GM10266 (cell line): ENCODE measurements at regions not wholly inside any gene's neighbourhood (a gene's known extent, or its start where the extent isn't known, plus 50 kb on each side); places are given as distances from the start of the nearest gene placed in this dataset.

Experiments used
- DNase-seq: peaks from one replicate; pipeline ENCODE4 v3.0.0; 2012; ENCODE audit errors: extremely low spot score
- TF ChIP-seq, protein P1 (sequence below): IDR thresholded peaks from 2 replicates; pipeline ENCODE4 v1.5.1; 2012; ENCODE audit warnings: mild to moderate bottlenecking, low read depth; ENCODE audit not compliant: control insufficient read depth, insufficient read depth; ENCODE audit errors: missing control alignments

DNA sequence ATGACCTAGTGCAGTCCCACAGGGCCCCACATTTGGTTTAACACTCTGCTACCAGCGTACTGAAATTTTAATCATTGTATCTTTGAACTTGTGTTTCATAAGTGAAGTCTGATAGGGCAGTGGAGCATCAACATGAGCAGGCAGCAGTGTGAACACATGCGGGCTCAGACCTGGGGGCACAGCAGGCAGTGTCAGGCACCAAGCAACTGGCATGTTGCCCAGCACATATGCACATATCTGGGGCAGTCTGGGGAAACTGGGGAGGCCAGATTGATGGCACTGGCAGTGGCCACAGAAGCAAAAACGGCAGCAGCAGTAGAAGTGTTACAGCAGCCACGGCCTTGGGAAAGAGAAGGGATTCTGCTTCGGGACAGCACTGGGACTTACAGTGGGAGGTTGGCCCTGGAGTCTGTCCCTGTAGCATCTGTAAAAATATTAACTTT lies 353.9 kb upstream of the KCNMB2 start:
- no peak for DNase-seq
- TF ChIP-seq, protein P1, sequence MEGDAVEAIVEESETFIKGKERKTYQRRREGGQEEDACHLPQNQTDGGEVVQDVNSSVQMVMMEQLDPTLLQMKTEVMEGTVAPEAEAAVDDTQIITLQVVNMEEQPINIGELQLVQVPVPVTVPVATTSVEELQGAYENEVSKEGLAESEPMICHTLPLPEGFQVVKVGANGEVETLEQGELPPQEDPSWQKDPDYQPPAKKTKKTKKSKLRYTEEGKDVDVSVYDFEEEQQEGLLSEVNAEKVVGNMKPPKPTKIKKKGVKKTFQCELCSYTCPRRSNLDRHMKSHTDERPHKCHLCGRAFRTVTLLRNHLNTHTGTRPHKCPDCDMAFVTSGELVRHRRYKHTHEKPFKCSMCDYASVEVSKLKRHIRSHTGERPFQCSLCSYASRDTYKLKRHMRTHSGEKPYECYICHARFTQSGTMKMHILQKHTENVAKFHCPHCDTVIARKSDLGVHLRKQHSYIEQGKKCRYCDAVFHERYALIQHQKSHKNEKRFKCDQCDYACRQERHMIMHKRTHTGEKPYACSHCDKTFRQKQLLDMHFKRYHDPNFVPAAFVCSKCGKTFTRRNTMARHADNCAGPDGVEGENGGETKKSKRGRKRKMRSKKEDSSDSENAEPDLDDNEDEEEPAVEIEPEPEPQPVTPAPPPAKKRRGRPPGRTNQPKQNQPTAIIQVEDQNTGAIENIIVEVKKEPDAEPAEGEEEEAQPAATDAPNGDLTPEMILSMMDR, result no peak

DNA sequence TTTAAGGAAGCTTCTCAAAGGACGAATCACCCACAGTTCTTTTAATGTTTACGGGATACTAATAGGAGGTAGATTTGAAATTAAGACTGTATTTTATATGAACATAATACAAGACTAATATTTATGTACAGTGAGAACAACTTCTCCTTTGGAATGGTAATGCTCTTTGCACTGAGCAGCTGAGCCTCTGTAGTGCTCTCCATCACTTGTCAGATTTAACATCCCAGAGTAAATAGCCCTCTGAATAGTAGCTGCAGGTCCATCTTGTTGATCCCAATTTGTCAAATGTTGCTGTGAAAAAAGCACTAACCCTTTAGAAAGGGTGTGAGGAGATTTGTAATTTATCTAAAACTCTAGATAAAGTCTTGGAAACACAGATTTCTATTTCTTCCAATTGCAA lies 351.4 kb upstream of the KCNMB2 start:
- TF ChIP-seq, protein P1, result no peak
- DNase-seq, result no peak

DNA sequence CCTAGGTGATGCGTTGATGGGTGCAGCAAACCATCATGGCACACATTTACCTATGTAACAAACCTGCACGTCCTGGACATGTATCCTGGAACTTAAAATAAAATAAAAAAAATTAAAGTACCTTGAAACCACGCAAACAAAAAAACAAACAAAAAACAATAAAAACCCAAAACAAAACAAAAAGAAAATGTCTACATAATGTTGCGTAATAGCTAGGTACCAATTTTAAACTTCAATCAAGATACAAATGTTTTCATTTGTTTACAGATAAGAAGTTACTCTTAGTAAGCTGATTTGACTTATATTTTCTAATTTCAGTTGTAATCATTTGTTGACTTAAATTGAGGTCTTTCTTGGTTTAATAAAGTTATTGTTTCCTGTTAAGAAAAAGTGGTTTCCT lies 349.6 kb upstream of the KCNMB2 start:
- TF ChIP-seq, protein P1, result no peak

DNA sequence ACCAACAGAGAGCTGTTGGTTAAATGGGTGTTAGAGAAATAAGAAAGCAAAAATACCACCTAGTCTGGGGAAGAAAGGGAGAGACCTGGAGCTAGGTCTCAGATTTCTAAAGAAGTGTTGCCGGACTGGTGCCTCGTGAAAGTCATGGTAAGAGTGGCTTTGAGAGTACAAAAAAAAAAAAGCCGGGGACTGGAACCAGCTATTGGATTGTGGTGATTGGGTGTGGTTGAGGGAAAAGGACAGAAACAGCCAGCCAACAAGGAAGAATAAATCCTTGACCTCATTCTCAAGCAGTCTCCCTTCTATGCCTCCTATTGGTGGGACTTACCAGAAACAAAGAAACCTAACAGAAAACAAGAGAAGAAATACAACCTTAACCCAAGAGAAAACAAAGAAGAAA lies 346.4 kb upstream of the KCNMB2 start:
- TF ChIP-seq, protein P1, result no peak
- no peak for DNase-seq

More for the DNA sequence above, 349.6 kb upstream of the KCNMB2 start:
- no peak for DNase-seq

DNA sequence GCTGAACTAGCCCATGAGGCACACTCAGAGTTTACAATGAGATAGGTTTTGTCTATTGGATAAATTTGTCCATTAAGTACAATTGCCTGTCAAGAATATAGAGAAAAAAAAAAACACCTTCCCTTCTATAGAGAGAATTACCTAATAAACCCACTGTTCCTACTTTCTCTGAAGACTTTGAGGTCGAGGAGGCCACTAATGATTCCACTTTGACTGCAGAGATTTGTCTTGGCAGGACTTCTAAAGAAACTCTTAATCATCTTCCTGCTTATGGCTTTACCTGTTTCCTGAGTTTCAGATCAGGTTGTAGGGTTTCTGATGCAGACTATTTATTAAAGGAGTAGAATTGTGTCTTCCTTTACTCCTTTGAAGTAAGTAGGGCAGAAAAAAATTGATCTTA lies 342.4 kb upstream of the KCNMB2 start:
- DNase-seq, result no peak
- TF ChIP-seq, protein P1, result no peak

DNA sequence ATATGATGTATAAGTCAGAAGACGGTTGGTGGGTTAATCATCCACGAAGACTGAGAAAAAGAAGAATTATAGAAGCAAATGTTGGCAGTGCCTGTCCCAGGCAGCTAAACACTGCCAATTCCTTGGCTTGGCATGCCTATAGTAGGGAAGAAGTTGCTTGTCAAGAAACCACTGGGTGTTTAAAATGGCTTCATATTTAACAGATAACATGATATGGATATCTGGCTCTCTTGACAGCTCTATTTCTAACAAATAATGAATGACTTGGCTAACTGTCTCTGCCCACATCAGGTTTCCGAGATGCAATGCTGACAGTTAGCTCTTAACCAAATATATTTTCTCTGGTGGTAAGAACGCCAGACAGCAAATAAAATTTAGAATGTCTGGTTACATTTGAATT lies 341.7 kb upstream of the KCNMB2 start:
- DNase-seq, result no peak
- TF ChIP-seq, protein P1, result no peak

DNA sequence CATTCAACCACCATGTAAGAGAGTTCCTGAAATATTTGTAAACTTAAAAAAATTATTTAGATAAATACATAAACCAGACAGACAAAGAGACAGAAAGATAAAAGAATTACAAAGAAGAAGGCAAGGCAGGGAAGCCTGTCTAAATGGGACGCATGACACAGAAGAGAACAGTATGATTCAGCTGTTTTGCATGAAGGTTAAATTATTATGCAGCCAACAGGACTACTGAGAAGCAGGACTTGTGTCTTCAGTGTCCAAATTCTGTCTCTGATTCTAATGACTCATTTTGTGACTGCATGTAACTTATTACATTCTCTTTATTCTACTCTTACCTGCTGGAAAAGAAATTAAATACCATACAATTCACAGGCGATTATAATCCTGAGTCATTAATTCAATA lies 340.4 kb upstream of the KCNMB2 start:
- DNase-seq, result no peak
- TF ChIP-seq, protein P1, result no peak

DNA sequence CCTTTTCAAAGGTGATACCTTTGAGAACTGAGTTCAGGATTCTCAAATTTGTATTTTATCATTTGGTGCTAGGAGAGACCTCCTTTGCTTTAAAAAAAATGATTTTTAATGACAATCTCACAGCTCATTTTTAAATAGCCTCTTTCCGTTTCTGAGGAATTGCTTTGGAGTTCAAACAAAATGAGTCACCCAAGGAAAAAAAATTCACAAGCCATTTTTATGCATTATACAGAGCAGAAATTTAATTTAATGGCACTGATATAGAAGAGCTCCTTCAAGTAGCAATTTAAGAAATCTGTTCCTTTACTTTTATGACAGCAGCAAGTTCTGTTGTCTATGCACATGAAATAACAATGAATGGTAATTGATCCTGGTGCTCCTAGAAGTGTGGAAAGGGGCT lies 337.9 kb upstream of the KCNMB2 start:
- TF ChIP-seq, protein P1, result no peak
- DNase-seq, result no peak
